ENCODE measurements at regions not wholly inside any gene's neighbourhood (a gene's known extent, or its start where the extent isn't known, plus 50 kb on each side); places are given as distances from the start of the nearest gene placed in this dataset.

DNA sequence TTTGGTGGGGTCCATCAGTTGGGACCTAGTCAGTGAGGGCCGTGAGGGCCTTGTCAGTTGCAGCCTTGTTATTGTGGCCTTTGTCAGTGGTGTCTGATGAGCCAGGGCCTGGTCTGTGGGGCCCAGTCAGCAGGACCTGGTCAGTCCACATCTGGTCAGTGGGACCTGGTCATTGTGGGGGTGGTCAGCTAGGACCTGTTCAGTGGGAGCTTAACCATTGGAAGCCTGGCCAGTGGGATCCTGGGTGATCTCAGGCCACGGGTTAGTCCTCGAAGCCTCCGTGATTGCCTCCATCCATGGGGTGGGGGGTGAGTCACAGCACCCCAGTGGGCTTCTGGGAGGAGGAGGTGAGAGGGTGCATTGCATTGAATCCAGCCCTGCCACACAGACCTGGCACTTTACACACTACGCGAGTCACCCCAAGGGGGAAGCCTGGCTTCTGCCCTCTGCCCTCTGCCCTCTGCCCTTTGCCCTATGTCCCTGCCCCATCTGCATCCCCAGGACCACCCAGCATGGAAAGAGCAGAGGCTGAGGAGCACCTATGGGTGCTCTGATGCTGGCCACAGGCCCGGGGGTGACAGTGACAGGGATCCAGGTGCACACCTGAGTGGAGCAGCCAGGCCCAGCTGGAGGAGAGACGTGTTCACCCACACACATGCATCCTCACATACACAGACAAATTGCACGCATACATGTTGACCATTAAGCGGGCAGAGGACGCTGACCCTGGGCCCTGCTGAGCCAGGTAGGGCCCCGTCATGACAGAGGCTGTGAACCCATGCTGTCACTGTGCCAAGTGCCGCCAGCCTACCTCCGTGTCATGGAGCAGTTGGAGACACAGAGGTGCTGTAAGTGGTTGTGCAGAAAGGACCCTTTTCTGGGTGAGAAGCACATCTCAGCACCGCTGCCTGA is 59.8 kb upstream of the TPM4 start:
- peaks cover 7% of the 10 kb centered on the region for H3K4me1 Mint-ChIP-seq
- Histone ChIP-seq H3K4me2 (replicated peaks; ENCODE audit: extremely low read depth, low read length, poor library complexity, severe bottlenecking) (no peak overlapping the region), H3K4me3 (replicated peaks in 1 of 3; ENCODE audit: low read depth in 2 of 3, low read length in 3 of 3) (no peak overlapping the region), H2AFZ (ENCODE audit: insufficient read depth, low read depth, low read length, poor library complexity, severe bottlenecking) (no peak overlapping the region), H3K4me1 (ENCODE audit: control insufficient read depth in 1 of 2, insufficient read depth in 2 of 2, low read length in 2 of 2) (peaks cover 3 to 5% of the 10 kb centered on the region in 2 donors), H3K79me2 (ENCODE audit: insufficient read depth, low read length) (no peaks in the 10 kb centered on the region), H3K36me3 (replicated peaks in 1 of 2; ENCODE audit: control insufficient read depth in 1 of 2, insufficient read depth in 2 of 2, low read length in 2 of 2) (no peaks in the 10 kb centered on the region), H3K9ac (ENCODE audit: insufficient read depth, low read length, poor library complexity, severe bottlenecking) (no peak overlapping the region), H4K20me1 (ENCODE audit: insufficient read depth, low read length) (no peaks in the 10 kb centered on the region), H3K9me3 (replicated peaks in 1 of 2; ENCODE audit: control insufficient read depth in 1 of 2, insufficient read depth in 1 of 2, low read length in 2 of 2) (no peaks in the 10 kb centered on the region), H3K27ac (ENCODE audit: low read depth in 1 of 2, low read length in 2 of 2) (no peak overlapping the region), H3K27me3 (ENCODE audit: control insufficient read depth in 2 of 2, insufficient read depth in 2 of 2, low read length in 2 of 2) (no peaks in the 10 kb centered on the region)
- intact Hi-C loops (cut with micrococcal nuclease): no loop called here
- H3K27ac Mint-ChIP-seq: peak overlapping the region in 1 of 7 donors; percentile 62
- no peak overlapping the region for H3K4me3 Mint-ChIP-seq
- 94% methylated on average over 8 of the region's 15 CpGs for WGBS (ENCODE audit: insufficient coverage)
- H3K36me3 Mint-ChIP-seq: no peaks in the 10 kb centered on the region
- peaks cover 0 to 2% (median 1%) of the 10 kb centered on the region in 3 donors for H3K27me3 Mint-ChIP-seq (ENCODE audit: low read depth in 3 of 3)
- TF ChIP-seq, protein P1, sequence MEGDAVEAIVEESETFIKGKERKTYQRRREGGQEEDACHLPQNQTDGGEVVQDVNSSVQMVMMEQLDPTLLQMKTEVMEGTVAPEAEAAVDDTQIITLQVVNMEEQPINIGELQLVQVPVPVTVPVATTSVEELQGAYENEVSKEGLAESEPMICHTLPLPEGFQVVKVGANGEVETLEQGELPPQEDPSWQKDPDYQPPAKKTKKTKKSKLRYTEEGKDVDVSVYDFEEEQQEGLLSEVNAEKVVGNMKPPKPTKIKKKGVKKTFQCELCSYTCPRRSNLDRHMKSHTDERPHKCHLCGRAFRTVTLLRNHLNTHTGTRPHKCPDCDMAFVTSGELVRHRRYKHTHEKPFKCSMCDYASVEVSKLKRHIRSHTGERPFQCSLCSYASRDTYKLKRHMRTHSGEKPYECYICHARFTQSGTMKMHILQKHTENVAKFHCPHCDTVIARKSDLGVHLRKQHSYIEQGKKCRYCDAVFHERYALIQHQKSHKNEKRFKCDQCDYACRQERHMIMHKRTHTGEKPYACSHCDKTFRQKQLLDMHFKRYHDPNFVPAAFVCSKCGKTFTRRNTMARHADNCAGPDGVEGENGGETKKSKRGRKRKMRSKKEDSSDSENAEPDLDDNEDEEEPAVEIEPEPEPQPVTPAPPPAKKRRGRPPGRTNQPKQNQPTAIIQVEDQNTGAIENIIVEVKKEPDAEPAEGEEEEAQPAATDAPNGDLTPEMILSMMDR (IDR thresholded peaks at IDR 0.05): no peak
- DNase-seq: peak in 1 of 3 donors; percentile 3
- peaks cover 0 to 5% (median 0%) of the 10 kb centered on the region in 7 donors for H3K9me3 Mint-ChIP-seq

DNA sequence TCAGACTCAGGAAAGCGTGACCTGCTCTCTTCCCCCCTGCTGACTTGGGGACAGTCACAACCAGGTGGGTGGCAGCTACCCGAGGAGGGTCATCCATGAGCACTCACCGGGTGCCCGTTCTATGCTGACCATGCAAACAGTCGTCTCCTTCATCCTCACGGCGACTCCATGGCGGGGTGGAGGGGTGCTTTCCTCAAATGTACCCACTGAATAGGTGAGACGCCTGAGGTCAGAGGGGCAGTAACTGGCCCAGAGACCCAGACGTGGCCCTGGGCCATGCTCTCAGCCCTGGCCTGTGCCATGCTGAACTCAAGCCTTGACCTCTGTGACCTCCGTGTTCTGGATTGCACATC is 59.2 kb upstream of the TPM4 start:
- Mint-ChIP-seq H3K27me3 (ENCODE audit: low read depth in 3 of 3) (peaks cover 1 to 2% (median 1%) of the 10 kb centered on the region in 3 donors), H3K4me1 (peaks cover 7% of the 10 kb centered on the region)
- peak in 1 of 3 donors; percentile 2 for DNase-seq

More for the DNA sequence above, 59.2 kb upstream of the TPM4 start:
- H4K20me1 ChIP-seq (ENCODE audit: insufficient read depth, low read length): no peaks in the 10 kb centered on the region
- no peaks in the 10 kb centered on the region for H3K79me2 ChIP-seq (ENCODE audit: insufficient read depth, low read length)
- H3K9ac ChIP-seq (ENCODE audit: insufficient read depth, low read length, poor library complexity, severe bottlenecking): no peak overlapping the region
- Mint-ChIP-seq H3K9me3 (peaks cover 0 to 5% (median 0%) of the 10 kb centered on the region in 7 donors), H3K36me3 (no peaks in the 10 kb centered on the region), H3K27ac (no peak overlapping the region), H3K4me3 (no peak overlapping the region)
- no peaks in the 10 kb centered on the region for H3K9me3 ChIP-seq (replicated peaks in 1 of 2; ENCODE audit: control insufficient read depth in 1 of 2, insufficient read depth in 1 of 2, low read length in 2 of 2)
- no peak overlapping the region for H3K4me2 ChIP-seq (replicated peaks; ENCODE audit: extremely low read depth, low read length, poor library complexity, severe bottlenecking)
- 96% methylated on average over 11 of the region's 11 CpGs for WGBS (ENCODE audit: insufficient coverage)
- H2AFZ ChIP-seq (ENCODE audit: insufficient read depth, low read depth, low read length, poor library complexity, severe bottlenecking): no peak overlapping the region
- H3K27ac ChIP-seq (ENCODE audit: low read depth in 1 of 2, low read length in 2 of 2): no peak overlapping the region
- no peaks in the 10 kb centered on the region for H3K36me3 ChIP-seq (replicated peaks in 1 of 2; ENCODE audit: control insufficient read depth in 1 of 2, insufficient read depth in 2 of 2, low read length in 2 of 2)
- H3K4me1 ChIP-seq (ENCODE audit: control insufficient read depth in 1 of 2, insufficient read depth in 2 of 2, low read length in 2 of 2): peaks cover 3 to 5% of the 10 kb centered on the region in 2 donors
- TF ChIP-seq, protein P1 (IDR thresholded peaks at IDR 0.05): no peak
- H3K4me3 ChIP-seq (replicated peaks in 1 of 3; ENCODE audit: low read depth in 2 of 3, low read length in 3 of 3): no peak overlapping the region
- intact Hi-C loops (cut with micrococcal nuclease): no loop called here
- no peaks in the 10 kb centered on the region for H3K27me3 ChIP-seq (ENCODE audit: control insufficient read depth in 2 of 2, insufficient read depth in 2 of 2, low read length in 2 of 2)
